ENCODE measurements at regions not wholly inside any gene's neighbourhood (a gene's known extent, or its start where the extent isn't known, plus 50 kb on each side); places are given as distances from the start of the nearest gene placed in this dataset.

DNA sequence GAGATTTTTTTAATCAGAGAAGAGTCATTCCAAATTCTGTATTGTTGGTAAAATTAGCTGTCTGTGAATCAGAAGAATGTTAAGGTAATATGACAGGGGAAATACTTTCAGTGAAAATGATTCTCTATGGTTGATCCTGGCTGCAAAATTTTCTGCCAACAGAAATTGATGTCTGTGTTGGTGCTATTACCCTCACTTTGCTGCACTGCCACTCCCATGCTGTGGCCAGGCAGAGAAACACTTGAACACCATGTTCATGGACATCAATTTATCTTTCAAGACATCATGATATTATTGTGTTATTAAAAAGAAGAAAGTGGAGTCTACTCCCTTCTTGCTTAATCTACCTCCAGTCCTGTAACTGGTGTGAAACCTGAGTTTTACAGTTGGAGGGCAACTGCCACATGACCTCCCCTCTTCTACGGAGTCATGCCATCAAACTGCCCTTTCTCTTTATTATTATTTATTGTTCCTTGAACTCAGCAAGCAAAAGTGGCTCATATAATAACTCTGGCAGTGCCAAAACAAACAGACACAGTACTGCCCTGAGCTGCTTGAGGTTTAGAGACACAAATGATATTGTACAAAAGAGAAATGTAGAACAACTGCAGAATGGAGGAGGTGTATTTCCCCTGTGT is 288.0 kb upstream of the JAG1 start:
- Histone ChIP-seq H3K36me3 (replicated peaks in 1 of 2; ENCODE audit: control insufficient read depth in 1 of 2, insufficient read depth in 2 of 2, low read length in 1 of 2) (no peaks in the 10 kb centered on the region), H3K4me1 (ENCODE audit: control insufficient read depth in 1 of 2, insufficient read depth in 2 of 2, low read depth in 1 of 2, low read length in 1 of 2) (no peaks in the 10 kb centered on the region), H3K4me3 (ENCODE audit: low read depth in 2 of 2, low read length in 1 of 2) (no peak overlapping the region), H3K4me2 (no peak overlapping the region), H2AFZ (ENCODE audit: low read depth) (no peak overlapping the region), H3K9me2 (no peaks in the 10 kb centered on the region), H3K9me3 (no peaks in the 10 kb centered on the region), H3K9ac (no peak overlapping the region), H3K27ac (ENCODE audit: low read depth in 2 of 2, low read length in 1 of 2) (no peak overlapping the region), H3K27me3 (ENCODE audit: insufficient read depth) (no peaks in the 10 kb centered on the region), H3K79me2 (ENCODE audit: insufficient read depth) (no peaks in the 10 kb centered on the region), H3F3A (replicated peaks; ENCODE audit: insufficient read depth) (no peaks in the 10 kb centered on the region), H4K20me1 (ENCODE audit: insufficient read depth) (no peaks in the 10 kb centered on the region)
- ChIA-PET POLR2A (no interaction called here), CTCF (no interaction called here)
- 55% methylated on average over 1 of the region's 1 CpG for WGBS (ENCODE audit: low lambda C conversion rate)
- TF ChIP-seq NFIC (IDR thresholded peaks at IDR 0.05; ENCODE audit: borderline replicate concordance) (no peak), FOXJ3 (CRISPR knock-in tag; IDR thresholded peaks at IDR 0.05) (no peak), POLR2AphosphoS5 (IDR thresholded peaks at IDR 0.05; ENCODE audit: low read depth, low read length) (no peak), RXRA (IDR thresholded peaks at IDR 0.05; ENCODE audit: borderline replicate concordance, low read depth) (no peak), RCOR1 (IDR thresholded peaks at IDR 0.05; ENCODE audit: low read length) (no peak), EP300 (IDR thresholded peaks at IDR 0.05; ENCODE audit: borderline replicate concordance in 1 of 2, low read depth in 1 of 2, low read length in 1 of 2) (no peak), CHD2 (IDR thresholded peaks at IDR 0.05; ENCODE audit: low read length, partially characterized antibody) (no peak), GATA2 (CRISPR knock-in tag; IDR thresholded peaks at IDR 0.05) (no peak), GABPA (IDR thresholded peaks at IDR 0.05; ENCODE audit: low read depth) (no peak), FOSL2 (IDR thresholded peaks at IDR 0.05; ENCODE audit: borderline replicate concordance, low read depth) (no peak), SMC3 (IDR thresholded peaks at IDR 0.05; ENCODE audit: low read depth, low read length) (no peak), EZH2phosphoT487 (IDR thresholded peaks at IDR 0.05; ENCODE audit: borderline replicate concordance, low read depth) (no peak)
- TF ChIP-seq, protein P1, sequence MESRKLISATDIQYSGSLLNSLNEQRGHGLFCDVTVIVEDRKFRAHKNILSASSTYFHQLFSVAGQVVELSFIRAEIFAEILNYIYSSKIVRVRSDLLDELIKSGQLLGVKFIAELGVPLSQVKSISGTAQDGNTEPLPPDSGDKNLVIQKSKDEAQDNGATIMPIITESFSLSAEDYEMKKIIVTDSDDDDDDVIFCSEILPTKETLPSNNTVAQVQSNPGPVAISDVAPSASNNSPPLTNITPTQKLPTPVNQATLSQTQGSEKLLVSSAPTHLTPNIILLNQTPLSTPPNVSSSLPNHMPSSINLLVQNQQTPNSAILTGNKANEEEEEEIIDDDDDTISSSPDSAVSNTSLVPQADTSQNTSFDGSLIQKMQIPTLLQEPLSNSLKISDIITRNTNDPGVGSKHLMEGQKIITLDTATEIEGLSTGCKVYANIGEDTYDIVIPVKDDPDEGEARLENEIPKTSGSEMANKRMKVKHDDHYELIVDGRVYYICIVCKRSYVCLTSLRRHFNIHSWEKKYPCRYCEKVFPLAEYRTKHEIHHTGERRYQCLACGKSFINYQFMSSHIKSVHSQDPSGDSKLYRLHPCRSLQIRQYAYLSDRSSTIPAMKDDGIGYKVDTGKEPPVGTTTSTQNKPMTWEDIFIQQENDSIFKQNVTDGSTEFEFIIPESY (IDR thresholded peaks at IDR 0.05; ENCODE audit: borderline replicate concordance, low read depth) = no peak
- DNase-seq = no peak

DNA sequence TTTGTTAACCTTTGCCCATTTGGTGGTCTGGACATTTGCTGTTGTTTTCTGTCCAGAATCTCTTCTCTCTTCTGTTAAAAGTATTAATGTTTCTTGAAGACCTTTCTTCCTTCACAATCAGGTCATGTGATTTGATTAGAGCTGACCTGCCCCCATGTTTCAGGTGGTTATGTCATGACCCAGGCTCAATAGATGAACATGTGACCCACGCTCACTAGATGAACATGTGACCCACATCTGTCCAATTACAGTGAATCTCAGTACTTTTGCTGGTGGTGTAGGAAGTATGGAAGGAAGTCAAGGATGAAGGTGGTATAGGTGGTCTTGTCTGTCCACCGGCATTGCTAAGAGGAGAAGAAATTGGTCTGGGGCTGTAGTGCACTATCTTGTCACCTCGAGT is 289.1 kb upstream of the JAG1 start:
- H3K27me3 ChIP-seq (ENCODE audit: insufficient read depth) = no peaks in the 10 kb centered on the region
- no peak overlapping the region for H2AFZ ChIP-seq (ENCODE audit: low read depth)
- no peak overlapping the region for H3K4me3 ChIP-seq (ENCODE audit: low read depth in 2 of 2, low read length in 1 of 2)
- no peaks in the 10 kb centered on the region for H3K9me2 ChIP-seq
- no peaks in the 10 kb centered on the region for H3K9me3 ChIP-seq
- WGBS (ENCODE audit: low lambda C conversion rate) = 62% methylated on average over 3 of the region's 3 CpGs
- TF ChIP-seq, protein P2, sequence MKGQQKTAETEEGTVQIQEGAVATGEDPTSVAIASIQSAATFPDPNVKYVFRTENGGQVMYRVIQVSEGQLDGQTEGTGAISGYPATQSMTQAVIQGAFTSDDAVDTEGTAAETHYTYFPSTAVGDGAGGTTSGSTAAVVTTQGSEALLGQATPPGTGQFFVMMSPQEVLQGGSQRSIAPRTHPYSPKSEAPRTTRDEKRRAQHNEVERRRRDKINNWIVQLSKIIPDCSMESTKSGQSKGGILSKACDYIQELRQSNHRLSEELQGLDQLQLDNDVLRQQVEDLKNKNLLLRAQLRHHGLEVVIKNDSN (IDR thresholded peaks at IDR 0.05; ENCODE audit: borderline replicate concordance, low read depth) = no peak
- no peak for TF ChIP-seq GABPA (IDR thresholded peaks at IDR 0.05; ENCODE audit: low read depth)
- no peak for TF ChIP-seq MXI1 (IDR thresholded peaks at IDR 0.05; ENCODE audit: low read depth, low read length)
- no peak for TF ChIP-seq CHD2 (IDR thresholded peaks at IDR 0.05; ENCODE audit: low read length, partially characterized antibody)
- TF ChIP-seq TEAD4 (IDR thresholded peaks at IDR 0.05; ENCODE audit: borderline replicate concordance, insufficient read depth) = no peak
- no peak for TF ChIP-seq FOXM1 (IDR thresholded peaks at IDR 0.05; ENCODE audit: low read depth)
- TF ChIP-seq GATA2 (CRISPR knock-in tag; IDR thresholded peaks at IDR 0.05) = no peak
- no peak for TF ChIP-seq EP300 (IDR thresholded peaks at IDR 0.05; ENCODE audit: borderline replicate concordance in 1 of 2, low read depth in 1 of 2, low read length in 1 of 2)
- TF ChIP-seq EZH2phosphoT487 (IDR thresholded peaks at IDR 0.05; ENCODE audit: borderline replicate concordance, low read depth) = no peak
- no peak for TF ChIP-seq RXRA (IDR thresholded peaks at IDR 0.05; ENCODE audit: borderline replicate concordance, low read depth)
- CTCF ChIA-PET = no interaction called here
- DNase-seq = no peak
- no peaks in the 10 kb centered on the region for H3F3A ChIP-seq (replicated peaks; ENCODE audit: insufficient read depth)
- H3K4me1 ChIP-seq (ENCODE audit: control insufficient read depth in 1 of 2, insufficient read depth in 2 of 2, low read depth in 1 of 2, low read length in 1 of 2) = no peaks in the 10 kb centered on the region
- POLR2A ChIA-PET = no interaction called here
- no peak overlapping the region for H3K27ac ChIP-seq (ENCODE audit: low read depth in 2 of 2, low read length in 1 of 2)
- no peak overlapping the region for H3K9ac ChIP-seq
- no peaks in the 10 kb centered on the region for H3K79me2 ChIP-seq (ENCODE audit: insufficient read depth)
- no peaks in the 10 kb centered on the region for H4K20me1 ChIP-seq (ENCODE audit: insufficient read depth)
- no peaks in the 10 kb centered on the region for H3K36me3 ChIP-seq (replicated peaks in 1 of 2; ENCODE audit: control insufficient read depth in 1 of 2, insufficient read depth in 2 of 2, low read length in 1 of 2)
- no peak overlapping the region for H3K4me2 ChIP-seq
